Vagina (tissue), 2 donors: ENCODE measurements at regions not wholly inside any gene's neighbourhood (a gene's known extent, or its start where the extent isn't known, plus 50 kb on each side); places are given as distances from the start of the nearest gene placed in this dataset.

Source experiments
- POLR2A ChIP-seq, 2 donors: fragments of 450-650 bp; IDR thresholded peaks; one replicate each; pipeline ENCODE4 v1.6.1; 2017; ENCODE audit warnings: antibody characterized with exemption in 2 of 2, mild to moderate bottlenecking in 2 of 2, moderate library complexity in 2 of 2
- POLR2AphosphoS5 ChIP-seq, 2 donors: sonication (generic); formaldehyde crosslinking; IDR thresholded peaks; one replicate each; pipeline ENCODE4 v1.9.0; 2017; ENCODE audit warnings: antibody characterized with exemption in 2 of 2, mild to moderate bottlenecking in 2 of 2, low read depth in 1 of 2; ENCODE audit not compliant: insufficient read depth in 1 of 2
- TF ChIP-seq, protein P1 (sequence below), 3 experiments: fragments of 450-650 bp in 2 of 3; fragments of 200-600 bp in 1 of 3; sonication (generic) in 1 of 3; IDR thresholded peaks; one replicate each; pipeline ENCODE4 v1.5.1; 2017 to 2019; ENCODE audit warnings: antibody characterized with exemption in 3 of 3, mild to moderate bottlenecking in 2 of 3, moderate library complexity in 2 of 3

DNA sequence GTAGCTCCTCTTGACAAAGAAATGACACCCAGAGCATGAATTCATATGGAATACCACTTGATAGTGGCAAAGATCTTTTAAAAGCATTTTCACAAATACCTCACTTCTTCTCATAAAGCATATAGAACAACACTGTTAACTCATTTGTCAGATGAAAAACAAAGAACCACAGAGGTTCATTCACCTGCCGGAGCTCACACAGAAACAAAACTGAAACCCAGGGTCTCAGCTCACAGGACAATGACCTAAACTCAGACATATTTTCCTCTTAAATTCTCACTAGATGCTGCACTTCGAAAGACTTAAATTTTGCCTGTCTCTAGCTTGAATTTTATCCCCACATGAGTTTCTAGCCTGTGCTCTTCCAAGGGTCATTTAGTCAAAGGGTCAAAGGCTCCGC lies 339.0 kb downstream of the KCNN2 start:
- TF ChIP-seq, protein P1, sequence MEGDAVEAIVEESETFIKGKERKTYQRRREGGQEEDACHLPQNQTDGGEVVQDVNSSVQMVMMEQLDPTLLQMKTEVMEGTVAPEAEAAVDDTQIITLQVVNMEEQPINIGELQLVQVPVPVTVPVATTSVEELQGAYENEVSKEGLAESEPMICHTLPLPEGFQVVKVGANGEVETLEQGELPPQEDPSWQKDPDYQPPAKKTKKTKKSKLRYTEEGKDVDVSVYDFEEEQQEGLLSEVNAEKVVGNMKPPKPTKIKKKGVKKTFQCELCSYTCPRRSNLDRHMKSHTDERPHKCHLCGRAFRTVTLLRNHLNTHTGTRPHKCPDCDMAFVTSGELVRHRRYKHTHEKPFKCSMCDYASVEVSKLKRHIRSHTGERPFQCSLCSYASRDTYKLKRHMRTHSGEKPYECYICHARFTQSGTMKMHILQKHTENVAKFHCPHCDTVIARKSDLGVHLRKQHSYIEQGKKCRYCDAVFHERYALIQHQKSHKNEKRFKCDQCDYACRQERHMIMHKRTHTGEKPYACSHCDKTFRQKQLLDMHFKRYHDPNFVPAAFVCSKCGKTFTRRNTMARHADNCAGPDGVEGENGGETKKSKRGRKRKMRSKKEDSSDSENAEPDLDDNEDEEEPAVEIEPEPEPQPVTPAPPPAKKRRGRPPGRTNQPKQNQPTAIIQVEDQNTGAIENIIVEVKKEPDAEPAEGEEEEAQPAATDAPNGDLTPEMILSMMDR (IDR thresholded peaks at IDR 0.05) = no peak
- TF ChIP-seq POLR2A (IDR thresholded peaks at IDR 0.05) (no peak), POLR2AphosphoS5 (IDR thresholded peaks at IDR 0.05; ENCODE audit: insufficient read depth in 1 of 2, low read depth in 1 of 2) (no peak)
